Trophoblast cell (in vitro differentiated cells and primary cell): ENCODE measurements at regions not wholly inside any gene's neighbourhood (a gene's known extent, or its start where the extent isn't known, plus 50 kb on each side); places are given as distances from the start of the nearest gene placed in this dataset.

ENCODE experiments used
- DNase-seq, 2 donors: peaks; one replicate each; pipeline ENCODE4 v3.0.0-alpha.2; 2016
- H2AFZ ChIP-seq: 2 replicates; pipeline ENCODE4 v1.6.1; 2013; ENCODE audit warnings: low read length, moderate library complexity, mild to moderate bottlenecking; ENCODE audit not compliant: insufficient read depth, poor library complexity
- H2AK5ac ChIP-seq: 2 replicates; pipeline ENCODE4 v1.6.1; 2013; ENCODE audit warnings: mild to moderate bottlenecking, low read length
- H2BK120ac ChIP-seq: 2 replicates; pipeline ENCODE4 v1.6.1; 2013; ENCODE audit warnings: low read length, mild to moderate bottlenecking, moderate library complexity; ENCODE audit not compliant: insufficient read depth, poor library complexity
- H2BK12ac ChIP-seq: 2 replicates; pipeline ENCODE4 v1.6.1; 2013; ENCODE audit warnings: mild to moderate bottlenecking, low read length, moderate library complexity
- H2BK5ac ChIP-seq: 2 replicates; pipeline ENCODE4 v1.6.1; 2013; ENCODE audit warnings: low read length, low read depth, moderate library complexity, mild to moderate bottlenecking; ENCODE audit not compliant: poor library complexity
- H3K14ac ChIP-seq: 2 replicates; pipeline ENCODE4 v1.6.1; 2013; ENCODE audit warnings: mild to moderate bottlenecking, low read length
- H3K18ac ChIP-seq: 2 replicates; pipeline ENCODE4 v1.6.1; 2013; ENCODE audit warnings: mild to moderate bottlenecking, low read length
- H3K23ac ChIP-seq: 2 replicates; pipeline ENCODE4 v1.6.1; 2013; ENCODE audit warnings: low read length
- H3K27ac ChIP-seq: 2 replicates; pipeline ENCODE4 v1.5.1; 2013; ENCODE audit warnings: low read depth, mild to moderate bottlenecking, inconsistent platforms, low read length, moderate library complexity
- H3K27me3 ChIP-seq: 2 replicates; pipeline ENCODE4 v1.6.1; 2013; ENCODE audit warnings: inconsistent platforms, mild to moderate bottlenecking, low read length, moderate library complexity; ENCODE audit not compliant: insufficient read depth
- H3K36me3 ChIP-seq, 2 experiments: 1 replicate in 1 of 2; 2 replicates in 1 of 2; pipeline ENCODE4 v1.6.1; 2013; ENCODE audit warnings: low read length in 2 of 2, mild to moderate bottlenecking in 2 of 2, moderate library complexity in 1 of 2; ENCODE audit not compliant: insufficient read depth in 2 of 2, control insufficient read depth in 1 of 2
- H3K4ac ChIP-seq: 2 replicates; pipeline ENCODE4 v1.6.1; 2013; ENCODE audit warnings: low read depth, mild to moderate bottlenecking, low read length, moderate library complexity
- H3K4me1 ChIP-seq, 2 experiments: 1 replicate in 1 of 2; 2 replicates in 1 of 2; pipeline ENCODE4 v1.6.1; 2013; ENCODE audit warnings: low read length in 2 of 2, mild to moderate bottlenecking in 2 of 2, moderate library complexity in 1 of 2; ENCODE audit not compliant: insufficient read depth in 2 of 2, control insufficient read depth in 1 of 2
- H3K4me2 ChIP-seq: 2 replicates; pipeline ENCODE4 v1.6.1; 2013; ENCODE audit warnings: inconsistent platforms, mild to moderate bottlenecking, low read length, moderate library complexity
- H3K4me3 ChIP-seq: 2 replicates; pipeline ENCODE4 v1.5.1; 2013; ENCODE audit warnings: mild to moderate bottlenecking, low read depth, low read length, inconsistent platforms
- H3K79me1 ChIP-seq: one replicate; pipeline ENCODE4 v1.6.1; 2013; ENCODE audit warnings: low read length
- H3K79me2 ChIP-seq: 2 replicates; pipeline ENCODE4 v1.6.1; 2013; ENCODE audit warnings: low read length, mild to moderate bottlenecking; ENCODE audit not compliant: control insufficient read depth, insufficient read depth, poor library complexity
- H3K9ac ChIP-seq: 2 replicates; pipeline ENCODE4 v1.6.1; 2013; ENCODE audit warnings: mild to moderate bottlenecking, low read length
- H3K9me3 ChIP-seq: 2 replicates; pipeline ENCODE4 v1.6.1; 2013; ENCODE audit warnings: low read depth, mild to moderate bottlenecking, control low read depth, inconsistent platforms, low read length; ENCODE audit not compliant: insufficient read depth
- H4K12ac ChIP-seq: 2 replicates; pipeline ENCODE4 v1.6.1; 2013; ENCODE audit warnings: low read depth, mild to moderate bottlenecking, low read length, moderate library complexity
- H4K8ac ChIP-seq: 2 replicates; pipeline ENCODE4 v1.6.1; 2013; ENCODE audit warnings: low read depth, mild to moderate bottlenecking, low read length, moderate library complexity
- H4K91ac ChIP-seq: one replicate; pipeline ENCODE4 v1.6.1; 2013; ENCODE audit warnings: low read depth, mild to moderate bottlenecking, low read length, moderate library complexity
- WGBS: extraction: QIAGEN DNeasy Blood & Tissue Kit; methylation state at CpG from one replicate; pipeline ENCODE4 v1.1.7; 2013; ENCODE audit warnings: missing lambda C conversion rate; ENCODE audit not compliant: insufficient read length, insufficient coverage; ENCODE audit errors: extremely low coverage; 5-methylcytosine and 5-hydroxymethylcytosine counted together

- Histone ChIP-seq H4K12ac (no peak overlapping the region), H2BK5ac (no peak overlapping the region), H3K27me3 (no peaks in the 10 kb centered on the region), H3K79me2 (no peaks in the 10 kb centered on the region), H3K4me3 (no peak overlapping the region), H3K9me3 (no peaks in the 10 kb centered on the region), H3K79me1 (no peaks in the 10 kb centered on the region), H3K14ac (no peak overlapping the region), H2AFZ (no peak overlapping the region), H3K27ac (no peak overlapping the region), H3K23ac (no peak overlapping the region), H3K4me2 (no peak overlapping the region), H3K36me3 (no peaks in the 10 kb centered on the region), H3K4me1 (no peaks in the 10 kb centered on the region), H2BK12ac (no peak overlapping the region), H4K8ac (no peak overlapping the region), H4K91ac (no peak overlapping the region), H2AK5ac (no peak overlapping the region), H3K9ac (no peak overlapping the region), H2BK120ac (no peak overlapping the region), H3K18ac (no peak overlapping the region), H3K4ac (no peak overlapping the region)
- no CpG with 5 or more reads among the region's 2 CpGs for WGBS
- DNase-seq = no peak
Measured at GRCh38 chr3:157705258-157705657, 202.0 kb upstream of the VEPH1 start.

- H3K9me3 ChIP-seq = no peaks in the 10 kb centered on the region
- H4K12ac ChIP-seq = no peak overlapping the region
- no peak overlapping the region for H2AFZ ChIP-seq
- H3K4ac ChIP-seq = no peak overlapping the region
- no peak overlapping the region for H4K8ac ChIP-seq
- H3K14ac ChIP-seq = no peak overlapping the region
- no peak overlapping the region for H2BK12ac ChIP-seq
- no peak overlapping the region for H3K23ac ChIP-seq
- WGBS = no CpG with 5 or more reads among the region's 3 CpGs
- no peak overlapping the region for H3K18ac ChIP-seq
- no peak overlapping the region for H3K4me2 ChIP-seq
- peak in 1 of 2 donors; percentile 5 for DNase-seq
- no peaks in the 10 kb centered on the region for H3K27me3 ChIP-seq
- H2AK5ac ChIP-seq = no peak overlapping the region
- H3K79me2 ChIP-seq = no peaks in the 10 kb centered on the region
- H3K27ac ChIP-seq = no peak overlapping the region
- H3K36me3 ChIP-seq = no peaks in the 10 kb centered on the region
- no peak overlapping the region for H2BK5ac ChIP-seq
- H3K9ac ChIP-seq = no peak overlapping the region
- no peak overlapping the region for H3K4me3 ChIP-seq
- H4K91ac ChIP-seq = no peak overlapping the region
- H3K4me1 ChIP-seq = no peaks in the 10 kb centered on the region
- H2BK120ac ChIP-seq = no peak overlapping the region
- no peaks in the 10 kb centered on the region for H3K79me1 ChIP-seq
Measured at GRCh38 chr3:157700405-157700804, 197.2 kb upstream of the VEPH1 start.

GRCh38 chr3:157695586-157695985 lies 192.4 kb upstream of the VEPH1 start:
- Histone ChIP-seq H3K4me2 (no peak overlapping the region), H3K27me3 (no peaks in the 10 kb centered on the region), H2AK5ac (no peak overlapping the region), H3K36me3 (no peaks in the 10 kb centered on the region), H3K4me3 (no peak overlapping the region), H3K9me3 (no peaks in the 10 kb centered on the region), H2BK120ac (no peak overlapping the region), H3K23ac (no peak overlapping the region), H3K79me2 (no peaks in the 10 kb centered on the region), H3K27ac (no peak overlapping the region), H3K79me1 (no peaks in the 10 kb centered on the region), H4K12ac (no peak overlapping the region), H3K14ac (no peak overlapping the region), H3K4me1 (no peaks in the 10 kb centered on the region), H2BK12ac (no peak overlapping the region), H2AFZ (no peak overlapping the region), H3K9ac (no peak overlapping the region), H3K4ac (no peak overlapping the region), H2BK5ac (no peak overlapping the region), H4K8ac (no peak overlapping the region), H3K18ac (no peak overlapping the region), H4K91ac (no peak overlapping the region)
- DNase-seq = no peak

- Histone ChIP-seq H3K4me2 (no peak overlapping the region), H3K9ac (no peak overlapping the region), H3K4me1 (no peaks in the 10 kb centered on the region), H3K18ac (no peak overlapping the region), H4K8ac (no peak overlapping the region), H4K91ac (no peak overlapping the region), H3K36me3 (no peaks in the 10 kb centered on the region), H3K9me3 (no peaks in the 10 kb centered on the region), H2BK120ac (no peak overlapping the region), H3K23ac (no peak overlapping the region), H2BK5ac (no peak overlapping the region), H3K79me1 (no peaks in the 10 kb centered on the region), H3K14ac (no peak overlapping the region), H3K27ac (no peak overlapping the region), H3K4me3 (no peak overlapping the region), H2BK12ac (no peak overlapping the region), H3K79me2 (no peaks in the 10 kb centered on the region), H2AFZ (no peak overlapping the region), H3K27me3 (no peaks in the 10 kb centered on the region), H4K12ac (no peak overlapping the region), H2AK5ac (no peak overlapping the region), H3K4ac (no peak overlapping the region)
- DNase-seq = no peak
- WGBS = no CpG with 5 or more reads among the region's 2 CpGs
Measured at GRCh38 chr3:157695103-157695502, 191.9 kb upstream of the VEPH1 start.
